ENCODE measurements at regions not wholly inside any gene's neighbourhood (a gene's known extent, or its start where the extent isn't known, plus 50 kb on each side); places are given as distances from the start of the nearest gene placed in this dataset.
A peak's percentile ranks its signal among the peaks of the same experiment; 100 is the strongest.

DNA sequence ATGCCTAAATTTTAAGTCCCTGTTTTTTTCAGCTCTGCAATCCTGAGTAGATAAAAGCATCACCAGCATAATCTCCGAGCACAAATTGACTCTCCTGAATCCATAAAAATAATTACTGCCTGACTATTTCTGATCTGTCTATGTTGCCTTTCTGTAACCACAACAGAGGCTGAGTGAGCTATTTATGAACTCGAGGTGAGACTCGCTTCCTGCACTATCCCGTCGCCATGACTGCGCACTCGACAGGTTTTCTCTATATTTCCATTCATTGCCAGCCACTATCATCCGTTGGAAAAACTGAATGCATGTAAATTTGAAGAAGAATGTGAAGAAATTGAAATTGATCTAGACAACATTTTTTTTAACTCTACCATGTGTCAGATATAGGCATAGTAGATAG lies 897.2 kb downstream of the ADGRL2 start:
- Mint-ChIP-seq H3K27me3 (ENCODE audit: unreplicated experiment) (no peaks in the 10 kb centered on the region), H3K4me3 (ENCODE audit: unreplicated experiment) (no peak overlapping the region), H3K27ac (ENCODE audit: unreplicated experiment) (no peak overlapping the region), H3K4me1 (ENCODE audit: unreplicated experiment) (peaks cover 23% of the 10 kb centered on the region), H3K36me3 (ENCODE audit: unreplicated experiment) (peaks cover 4% of the 10 kb centered on the region), H3K9me3 (ENCODE audit: unreplicated experiment) (peaks cover 6% of the 10 kb centered on the region)
- TF ChIP-seq, protein P1, sequence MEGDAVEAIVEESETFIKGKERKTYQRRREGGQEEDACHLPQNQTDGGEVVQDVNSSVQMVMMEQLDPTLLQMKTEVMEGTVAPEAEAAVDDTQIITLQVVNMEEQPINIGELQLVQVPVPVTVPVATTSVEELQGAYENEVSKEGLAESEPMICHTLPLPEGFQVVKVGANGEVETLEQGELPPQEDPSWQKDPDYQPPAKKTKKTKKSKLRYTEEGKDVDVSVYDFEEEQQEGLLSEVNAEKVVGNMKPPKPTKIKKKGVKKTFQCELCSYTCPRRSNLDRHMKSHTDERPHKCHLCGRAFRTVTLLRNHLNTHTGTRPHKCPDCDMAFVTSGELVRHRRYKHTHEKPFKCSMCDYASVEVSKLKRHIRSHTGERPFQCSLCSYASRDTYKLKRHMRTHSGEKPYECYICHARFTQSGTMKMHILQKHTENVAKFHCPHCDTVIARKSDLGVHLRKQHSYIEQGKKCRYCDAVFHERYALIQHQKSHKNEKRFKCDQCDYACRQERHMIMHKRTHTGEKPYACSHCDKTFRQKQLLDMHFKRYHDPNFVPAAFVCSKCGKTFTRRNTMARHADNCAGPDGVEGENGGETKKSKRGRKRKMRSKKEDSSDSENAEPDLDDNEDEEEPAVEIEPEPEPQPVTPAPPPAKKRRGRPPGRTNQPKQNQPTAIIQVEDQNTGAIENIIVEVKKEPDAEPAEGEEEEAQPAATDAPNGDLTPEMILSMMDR (IDR thresholded peaks at IDR 0.05): no peak
- no peak for DNase-seq (ENCODE audit: extremely low spot score, unreplicated experiment)

DNA sequence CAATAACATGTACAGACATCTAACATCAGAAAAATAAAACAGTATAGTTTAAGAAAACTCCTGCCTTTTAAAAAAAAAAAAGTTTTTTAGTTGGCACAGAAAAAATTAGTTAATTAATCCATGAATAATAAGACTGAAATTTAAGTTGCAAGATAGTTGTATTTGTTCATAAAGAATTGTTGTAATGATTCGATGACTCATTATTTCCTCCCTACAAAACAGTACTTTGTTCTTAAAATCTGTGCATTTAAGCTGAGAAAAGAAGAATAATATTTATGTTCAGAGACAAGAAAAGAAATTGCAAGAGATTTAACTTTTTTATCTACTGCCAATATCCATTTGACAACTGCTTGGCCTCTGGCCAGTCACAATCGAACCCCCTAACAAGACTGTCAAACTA lies 894.7 kb downstream of the ADGRL2 start:
- Mint-ChIP-seq H3K36me3 (ENCODE audit: unreplicated experiment) (peaks cover 4% of the 10 kb centered on the region), H3K27ac (ENCODE audit: unreplicated experiment) (peak overlapping the region; percentile 70), H3K9me3 (ENCODE audit: unreplicated experiment) (peaks cover 6% of the 10 kb centered on the region), H3K4me1 (ENCODE audit: unreplicated experiment) (peaks cover 24% of the 10 kb centered on the region), H3K4me3 (ENCODE audit: unreplicated experiment) (no peak overlapping the region), H3K27me3 (ENCODE audit: unreplicated experiment) (no peaks in the 10 kb centered on the region)
- DNase-seq (ENCODE audit: extremely low spot score, unreplicated experiment): no peak
- TF ChIP-seq, protein P1 (IDR thresholded peaks at IDR 0.05): no peak

DNA sequence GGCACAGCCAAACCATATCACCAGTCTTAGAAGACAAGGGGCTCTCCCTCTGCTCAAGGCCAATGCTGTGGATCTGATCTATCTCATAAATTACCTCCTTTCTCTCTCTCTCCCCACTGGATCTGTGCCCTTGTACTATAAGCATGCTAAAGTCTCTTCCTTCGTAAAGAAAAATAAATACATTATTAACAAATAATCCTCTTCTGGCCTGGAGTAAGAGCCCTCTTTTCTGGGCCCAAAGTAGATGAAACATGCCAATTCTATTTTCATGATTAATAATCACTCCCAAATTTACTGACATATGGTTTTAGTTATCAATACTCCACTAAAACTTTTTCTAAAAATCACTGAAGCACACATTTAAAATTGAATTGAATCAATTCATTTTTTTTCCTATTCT lies 889.7 kb downstream of the ADGRL2 start:
- no peak overlapping the region for H3K4me3 Mint-ChIP-seq (ENCODE audit: unreplicated experiment)
- H3K27ac Mint-ChIP-seq (ENCODE audit: unreplicated experiment): no peak overlapping the region
- H3K36me3 Mint-ChIP-seq (ENCODE audit: unreplicated experiment): peaks cover 7% of the 10 kb centered on the region
- peaks cover 17% of the 10 kb centered on the region for H3K4me1 Mint-ChIP-seq (ENCODE audit: unreplicated experiment)
- no peak for DNase-seq (ENCODE audit: extremely low spot score, unreplicated experiment)
- TF ChIP-seq, protein P1 (IDR thresholded peaks at IDR 0.05): no peak
- H3K9me3 Mint-ChIP-seq (ENCODE audit: unreplicated experiment): peaks cover 25% of the 10 kb centered on the region
- H3K27me3 Mint-ChIP-seq (ENCODE audit: unreplicated experiment): no peaks in the 10 kb centered on the region

DNA sequence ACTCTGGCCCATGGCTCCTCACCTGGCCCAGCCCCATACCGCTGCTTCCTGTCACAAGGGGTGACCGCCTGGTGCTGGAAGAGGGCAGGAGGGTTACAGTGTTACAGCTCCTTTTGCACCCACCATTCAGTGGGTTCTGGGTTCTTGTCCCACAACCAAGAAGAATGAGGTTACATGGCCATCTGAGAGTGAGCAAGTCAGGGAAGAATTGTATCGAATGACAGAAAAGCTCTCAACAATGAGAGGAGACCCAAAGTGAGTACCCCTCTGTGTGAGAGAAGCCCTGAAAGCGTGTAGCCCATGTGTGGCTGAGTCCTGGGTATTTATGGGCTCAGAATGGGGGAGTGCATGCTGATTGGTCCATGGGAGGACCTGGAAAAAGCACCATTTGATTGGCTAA lies 888.5 kb downstream of the ADGRL2 start:
- no peak overlapping the region for H3K4me3 Mint-ChIP-seq (ENCODE audit: unreplicated experiment)
- no peak overlapping the region for H3K27ac Mint-ChIP-seq (ENCODE audit: unreplicated experiment)
- TF ChIP-seq, protein P1 (IDR thresholded peaks at IDR 0.05): no peak
- H3K4me1 Mint-ChIP-seq (ENCODE audit: unreplicated experiment): peaks cover 5% of the 10 kb centered on the region
- peaks cover 3% of the 10 kb centered on the region for H3K36me3 Mint-ChIP-seq (ENCODE audit: unreplicated experiment)
- H3K27me3 Mint-ChIP-seq (ENCODE audit: unreplicated experiment): no peaks in the 10 kb centered on the region
- DNase-seq (ENCODE audit: extremely low spot score, unreplicated experiment): no peak
- H3K9me3 Mint-ChIP-seq (ENCODE audit: unreplicated experiment): peaks cover 23% of the 10 kb centered on the region

DNA sequence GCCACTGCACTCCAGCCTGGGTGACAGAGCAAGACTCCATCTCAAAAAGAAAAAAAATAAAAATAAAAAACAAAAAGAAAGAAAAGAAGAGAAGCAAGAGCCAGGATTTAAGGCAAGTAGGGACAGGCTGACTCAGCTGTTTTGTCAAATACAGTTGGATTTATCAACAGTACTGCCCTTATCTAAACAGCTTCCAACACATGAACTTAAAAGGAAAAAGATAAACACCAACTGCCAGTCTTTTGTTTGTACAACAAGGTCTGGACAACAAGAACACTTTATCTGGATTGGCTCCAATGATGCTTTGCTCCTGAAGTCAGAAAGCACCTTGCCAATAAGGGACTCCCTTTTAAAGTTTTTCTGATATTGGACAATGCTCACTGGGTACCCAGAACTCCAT lies 886.0 kb downstream of the ADGRL2 start:
- H3K4me1 Mint-ChIP-seq (ENCODE audit: unreplicated experiment): peaks cover 5% of the 10 kb centered on the region

More for the DNA sequence above, 886.0 kb downstream of the ADGRL2 start:
- H3K4me3 Mint-ChIP-seq (ENCODE audit: unreplicated experiment): no peak overlapping the region
- no peaks in the 10 kb centered on the region for H3K27me3 Mint-ChIP-seq (ENCODE audit: unreplicated experiment)
- H3K9me3 Mint-ChIP-seq (ENCODE audit: unreplicated experiment): peaks cover 28% of the 10 kb centered on the region
- TF ChIP-seq, protein P1 (IDR thresholded peaks at IDR 0.05): no peak
- no peak overlapping the region for H3K27ac Mint-ChIP-seq (ENCODE audit: unreplicated experiment)
- DNase-seq (ENCODE audit: extremely low spot score, unreplicated experiment): no peak
- H3K36me3 Mint-ChIP-seq (ENCODE audit: unreplicated experiment): peaks cover 2% of the 10 kb centered on the region

Measured in osteocyte (in vitro differentiated cells).